ENCODE measurements at regions not wholly inside any gene's neighbourhood (a gene's known extent, or its start where the extent isn't known, plus 50 kb on each side); places are given as distances from the start of the nearest gene placed in this dataset.

- Histone ChIP-seq H3K4me1 (no peaks in the 10 kb centered on the region), H3K9me3 (no peaks in the 10 kb centered on the region), H3K27me3 (no peaks in the 10 kb centered on the region), H3K27ac (no peak overlapping the region), H3K36me3 (no peaks in the 10 kb centered on the region), H3K4me3 (no peak overlapping the region)
- WGBS (ENCODE audit: insufficient coverage, low coverage, low lambda C conversion rate, missing lambda C conversion rate): 35% methylated on average over 5 of the region's 5 CpGs
- intact Hi-C loops (cut with DNase I): no loop called here
- DNase-seq (no peak), ATAC-seq (peak in 1 of 4 donors; percentile 45)
- TF ChIP-seq POLR2A (IDR thresholded peaks at IDR 0.05) (no peak), CTCF (IDR thresholded peaks at IDR 0.05) (no peak)
Observed at GRCh38 chr12:116484807-116485206, 74.4 kb upstream of the MAP1LC3B2 start.

GRCh38 chr12:116489116-116489515 is 70.1 kb upstream of the MAP1LC3B2 start:
- Histone ChIP-seq H3K27ac (no peak overlapping the region), H3K9me3 (no peaks in the 10 kb centered on the region), H3K36me3 (no peaks in the 10 kb centered on the region), H3K4me3 (no peak overlapping the region), H3K27me3 (no peaks in the 10 kb centered on the region), H3K4me1 (no peaks in the 10 kb centered on the region)
- intact Hi-C loops (cut with DNase I): no loop called here
- ATAC-seq: no peak
- no peak for DNase-seq
- WGBS (ENCODE audit: insufficient coverage, low coverage, low lambda C conversion rate, missing lambda C conversion rate): 73% methylated on average over 3 of the region's 3 CpGs
- TF ChIP-seq CTCF (IDR thresholded peaks at IDR 0.05): no peak
- no peak for TF ChIP-seq POLR2A (IDR thresholded peaks at IDR 0.05)

GRCh38 chr12:116490471-116490870 is 68.7 kb upstream of the MAP1LC3B2 start:
- 60% methylated on average over 2 of the region's 2 CpGs for WGBS (ENCODE audit: insufficient coverage, low coverage, low lambda C conversion rate, missing lambda C conversion rate)
- DNase-seq: no peak
- H3K9me3 ChIP-seq: no peaks in the 10 kb centered on the region
- H3K27me3 ChIP-seq: no peaks in the 10 kb centered on the region
- H3K36me3 ChIP-seq: no peaks in the 10 kb centered on the region
- no peak overlapping the region for H3K4me3 ChIP-seq
- ATAC-seq: no peak
- no peak overlapping the region for H3K27ac ChIP-seq
- H3K4me1 ChIP-seq: no peaks in the 10 kb centered on the region
- TF ChIP-seq CTCF (IDR thresholded peaks at IDR 0.05) (no peak), POLR2A (IDR thresholded peaks at IDR 0.05) (no peak)
- intact Hi-C loops (cut with DNase I): no loop called here

GRCh38 chr12:116492703-116493324 is 66.4 kb upstream of the MAP1LC3B2 start:
- no peaks in the 10 kb centered on the region for H3K27me3 ChIP-seq
- H3K9me3 ChIP-seq: no peaks in the 10 kb centered on the region
- no peak overlapping the region for H3K4me3 ChIP-seq
- H3K27ac ChIP-seq: no peak overlapping the region
- TF ChIP-seq CTCF (IDR thresholded peaks at IDR 0.05) (no peak), POLR2A (IDR thresholded peaks at IDR 0.05) (no peak)
- ATAC-seq (no peak), DNase-seq (no peak)
- intact Hi-C loops (cut with DNase I): no loop called here
- no peaks in the 10 kb centered on the region for H3K36me3 ChIP-seq
- 52% methylated on average over 4 of the region's 8 CpGs for WGBS (ENCODE audit: insufficient coverage, low coverage, low lambda C conversion rate, missing lambda C conversion rate)
- no peaks in the 10 kb centered on the region for H3K4me1 ChIP-seq

GRCh38 chr12:116495260-116495659 is 63.9 kb upstream of the MAP1LC3B2 start:
- 85% methylated on average over 2 of the region's 2 CpGs for WGBS (ENCODE audit: insufficient coverage, low coverage, low lambda C conversion rate, missing lambda C conversion rate)
- no peaks in the 10 kb centered on the region for H3K9me3 ChIP-seq
- no peaks in the 10 kb centered on the region for H3K36me3 ChIP-seq
- H3K27me3 ChIP-seq: no peaks in the 10 kb centered on the region
- no peak for DNase-seq
- no peak for ATAC-seq
- H3K4me3 ChIP-seq: no peak overlapping the region
- no peaks in the 10 kb centered on the region for H3K4me1 ChIP-seq
- no peak overlapping the region for H3K27ac ChIP-seq
- intact Hi-C loops (cut with DNase I): no loop called here
- TF ChIP-seq POLR2A (IDR thresholded peaks at IDR 0.05) (no peak), CTCF (IDR thresholded peaks at IDR 0.05) (no peak)

Measured in right lobe of liver (tissue), 6 donors.